GM19395 (cell line): ENCODE measurements at regions not wholly inside any gene's neighbourhood (a gene's known extent, or its start where the extent isn't known, plus 50 kb on each side); places are given as distances from the start of the nearest gene placed in this dataset.
A peak's percentile ranks its signal among the peaks of the same experiment; 100 is the strongest.
"Not testable (repeated sequence)": the region's sequence is repeated elsewhere in the genome, so short reads cannot be mapped to it uniquely, and the experiment has no call there.

Experiments used
- ATAC-seq: cut with Tn5 transposase; IDR thresholded peaks from one replicate; pipeline ENCODE4 v1.9.1; 2021; ENCODE audit warnings: mild to moderate bottlenecking, moderate library complexity; ENCODE audit not compliant: unreplicated experiment

DNA sequence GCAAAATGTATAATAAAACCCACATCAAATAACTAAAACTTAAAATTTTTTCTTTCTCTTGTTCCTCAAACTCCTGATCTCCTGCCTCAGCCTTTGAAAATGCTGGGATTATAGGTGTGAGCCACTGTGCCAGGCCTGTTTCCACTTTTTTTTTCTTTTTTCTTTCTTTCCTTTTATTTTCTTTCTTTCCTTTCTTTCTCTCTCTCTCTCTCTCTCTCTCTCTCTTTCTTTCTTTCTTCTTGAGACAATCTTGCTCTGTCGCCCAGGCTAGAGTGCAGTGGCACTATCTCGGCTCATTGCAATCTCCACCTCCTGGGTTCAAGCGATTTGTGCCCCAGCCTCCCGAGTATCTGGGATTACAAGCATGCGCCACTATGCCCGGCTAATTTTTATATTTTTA, 164.6 kb downstream of the OR2B2 start:
- ATAC-seq = no peak

DNA sequence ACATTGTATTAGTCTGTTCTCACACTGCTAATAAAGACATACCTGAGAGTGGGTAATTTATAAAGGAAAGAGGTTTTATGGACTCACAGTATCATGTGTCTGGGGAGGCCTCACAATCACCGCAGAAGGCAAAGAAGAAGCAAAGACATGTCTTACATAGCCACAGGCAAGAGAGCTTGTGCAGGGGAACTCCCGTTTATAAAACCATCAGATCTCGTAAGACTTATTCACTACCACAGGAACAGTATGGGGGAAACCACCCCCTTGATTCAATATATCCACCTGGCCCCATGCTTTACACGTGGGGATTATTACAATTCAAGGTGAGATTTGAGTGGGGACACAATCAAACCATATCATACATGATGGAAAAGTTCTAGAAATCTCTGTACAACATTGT, 165.3 kb downstream of the OR2B2 start:
- not testable (repeated sequence) for ATAC-seq

DNA sequence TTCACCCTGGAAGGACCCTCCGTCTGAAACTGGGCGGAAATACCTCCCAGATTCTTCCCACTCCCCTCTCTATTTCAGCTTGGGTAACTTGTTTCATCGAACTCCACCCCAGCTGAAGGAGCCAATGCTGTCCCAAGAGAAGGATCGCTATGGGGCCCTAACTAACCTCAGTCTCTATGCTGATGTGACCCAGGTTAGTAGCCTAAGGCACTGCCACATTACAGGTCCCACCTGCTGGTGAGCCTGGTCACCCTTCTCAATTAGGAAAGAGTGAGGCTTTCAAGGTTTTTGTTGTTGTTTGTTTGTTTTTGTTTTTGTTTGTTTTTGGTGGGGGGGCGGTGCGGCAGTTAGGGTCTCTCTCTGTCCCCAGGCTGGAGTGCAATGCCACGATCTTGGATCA, 168.4 kb downstream of the OR2B2 start:
- ATAC-seq = no peak

DNA sequence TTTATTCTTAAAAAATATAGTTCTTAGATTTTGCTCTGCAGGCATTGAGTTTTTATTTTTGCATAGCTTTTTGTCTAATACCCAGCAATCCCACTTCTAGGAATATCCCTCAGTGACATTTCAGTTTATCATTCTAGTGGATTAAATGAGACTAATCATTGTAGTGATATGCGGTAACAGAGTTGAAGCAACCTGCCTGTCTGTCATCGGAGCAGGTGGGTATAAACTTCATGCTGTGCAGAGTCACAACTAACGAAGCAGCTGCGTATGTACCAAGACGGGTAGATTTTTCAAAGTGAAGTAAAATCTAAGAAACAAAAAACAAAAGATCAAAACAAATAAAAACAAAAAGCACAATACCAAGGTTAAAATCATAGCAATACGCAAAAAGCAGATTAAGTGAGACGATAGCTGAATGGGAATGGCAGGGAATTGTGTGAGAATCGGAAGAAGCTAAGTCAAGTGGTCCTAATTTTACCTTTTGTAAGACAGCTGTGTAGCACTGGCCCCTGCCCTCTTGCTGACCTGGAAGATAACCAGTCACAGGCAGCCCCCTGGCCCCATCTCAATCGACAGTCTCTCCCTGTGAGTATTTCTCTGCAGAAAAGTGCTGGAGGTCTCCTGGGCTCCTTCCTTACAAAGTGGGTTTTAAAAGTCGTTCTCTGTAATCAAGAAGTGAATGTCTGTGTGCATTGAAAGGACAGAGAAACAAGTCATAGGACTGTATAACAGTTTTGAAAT, 169.2 kb downstream of the OR2B2 start:
- ATAC-seq = no peak

DNA sequence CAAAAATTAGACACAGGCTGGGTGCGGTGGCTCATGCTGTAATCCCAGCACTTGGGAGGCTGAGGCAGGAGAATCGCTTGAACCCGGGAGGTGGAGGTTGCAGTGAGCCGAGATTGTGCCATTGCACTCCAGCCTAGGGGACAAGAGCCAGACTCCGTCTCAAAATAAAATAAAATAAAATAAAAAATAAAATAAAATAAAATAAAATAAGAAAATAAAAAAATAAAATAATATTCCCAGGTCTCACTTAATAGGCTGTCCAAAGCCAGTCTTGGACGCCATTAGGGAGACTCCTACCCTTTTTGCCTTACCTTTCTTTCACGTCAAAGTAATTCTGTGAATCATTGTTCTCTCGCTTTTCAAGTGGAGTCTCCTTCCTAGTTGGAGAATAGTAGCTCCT, 172.3 kb downstream of the OR2B2 start:
- not testable (repeated sequence) for ATAC-seq

DNA sequence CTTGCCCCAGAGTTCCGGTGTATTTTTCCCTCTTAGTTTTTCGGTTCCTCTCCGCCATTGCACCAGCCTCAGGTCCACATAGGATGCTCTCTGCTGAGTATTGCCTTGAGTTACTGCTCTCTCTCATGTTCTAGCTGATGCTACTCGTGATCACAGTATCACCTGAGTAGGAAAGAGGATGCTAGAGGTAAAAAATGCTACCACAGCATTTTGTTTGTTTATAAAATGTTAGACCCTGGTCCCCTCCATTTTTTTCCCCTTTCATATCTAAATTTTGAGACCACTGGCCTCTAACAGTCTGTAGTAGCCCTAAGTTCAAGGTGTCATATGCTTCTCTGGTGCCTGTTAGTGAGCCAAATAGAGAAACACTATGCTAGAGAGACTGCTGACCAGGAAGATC, 175.5 kb downstream of the OR2B2 start:
- ATAC-seq = no peak

DNA sequence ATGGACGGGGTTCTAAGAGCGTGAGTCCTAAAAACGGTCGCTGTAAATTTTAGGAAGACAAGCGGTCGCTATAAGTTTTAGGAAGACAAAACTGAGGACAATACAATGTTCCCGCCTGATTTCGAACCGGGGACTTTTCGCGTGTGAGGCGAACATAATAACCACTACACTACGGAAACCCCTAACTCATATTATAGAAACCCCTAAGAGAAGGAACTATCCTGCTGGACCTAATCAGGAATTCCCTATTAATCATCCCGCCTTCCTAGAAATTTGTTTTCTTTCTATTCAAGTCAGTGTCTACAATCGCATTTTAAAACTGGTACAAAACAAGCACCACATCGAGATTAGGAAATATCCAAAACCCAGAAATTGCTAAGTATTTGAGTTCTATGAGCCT, 183.8 kb downstream of the OR2B2 start:
- no peak for ATAC-seq

DNA sequence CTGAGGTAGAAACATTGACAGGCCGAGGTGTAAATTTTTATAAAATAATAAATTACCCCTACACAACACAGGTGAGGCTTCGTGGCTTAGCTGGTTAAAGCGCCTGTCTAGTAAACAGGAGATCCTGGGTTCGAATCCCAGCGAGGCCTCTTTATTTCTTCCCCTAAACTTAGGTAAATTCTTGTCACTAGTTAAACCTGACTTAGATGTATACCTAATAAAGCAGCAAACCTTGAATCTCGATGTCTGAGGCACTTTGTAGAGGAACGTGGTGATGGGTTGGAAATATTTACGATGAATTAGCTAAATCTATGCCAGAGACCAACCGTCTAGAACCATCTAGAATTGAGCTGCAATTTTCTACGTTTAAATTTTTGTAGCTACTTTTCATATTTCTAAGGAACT, 185.6 kb downstream of the OR2B2 start:
- ATAC-seq = no peak

DNA sequence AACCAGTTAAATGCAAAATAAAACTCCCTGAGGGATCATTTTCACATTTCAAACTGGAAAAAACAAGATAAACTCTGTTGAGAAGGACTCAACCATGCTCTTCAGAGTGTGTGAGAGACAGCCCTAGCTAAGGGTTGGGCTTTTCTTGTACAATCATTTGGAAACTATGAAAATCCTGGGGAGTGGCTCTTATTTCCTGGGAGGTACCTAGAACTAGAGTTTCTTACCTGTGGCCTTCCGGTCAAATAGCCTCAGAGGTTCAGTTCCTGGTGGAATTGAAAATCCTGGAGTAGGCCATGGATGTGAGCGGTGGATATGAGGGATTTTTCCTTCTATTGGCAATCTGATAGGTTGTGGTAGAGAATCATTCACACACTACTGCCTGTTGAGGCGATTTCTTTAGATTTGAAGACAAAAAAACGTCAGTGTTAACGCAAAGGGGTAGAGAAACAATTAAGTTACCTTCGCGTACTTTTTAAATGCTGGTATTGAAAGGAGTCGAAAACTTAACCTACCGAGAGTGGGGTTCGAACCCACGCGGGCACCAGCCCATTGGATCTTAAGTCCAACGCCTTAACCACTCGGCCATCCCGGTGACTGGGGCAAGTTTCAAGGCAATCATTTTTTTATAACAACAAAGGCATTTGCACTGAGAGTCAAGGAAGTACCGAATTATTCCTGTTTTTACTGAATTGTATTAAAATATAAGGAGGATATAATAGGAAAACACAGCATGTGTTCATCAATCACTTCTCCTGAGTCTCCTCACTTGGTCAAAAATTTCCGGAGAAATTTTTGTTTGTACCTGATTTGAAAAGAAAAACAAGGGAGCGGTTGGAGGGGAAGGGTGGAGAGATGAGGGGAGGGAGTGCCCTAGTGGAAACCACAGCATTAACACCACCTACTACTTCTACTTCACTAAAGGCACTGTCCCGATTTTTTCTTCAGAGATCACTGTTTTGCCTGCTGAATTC, 191.3 kb downstream of the OR2B2 start:
- ATAC-seq = no peak

DNA sequence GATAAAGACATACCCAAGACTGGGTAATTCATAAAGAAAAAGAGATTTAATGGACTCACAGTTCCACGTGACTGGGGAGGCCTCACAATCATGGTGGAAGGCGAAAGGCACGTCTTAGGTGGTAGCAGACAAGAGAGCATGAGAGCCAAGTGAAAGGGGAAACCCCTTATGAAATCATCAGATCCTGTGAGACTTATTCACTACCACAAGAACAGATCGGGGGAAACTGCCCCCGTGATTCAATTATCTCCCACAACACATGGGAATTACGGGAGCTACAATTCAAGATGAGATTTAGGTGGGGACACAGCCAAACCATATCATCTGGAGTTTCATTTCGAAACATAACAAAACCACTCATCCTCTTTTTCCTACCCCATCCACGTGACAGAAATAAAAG, 193.2 kb downstream of the OR2B2 start:
- not testable (repeated sequence) for ATAC-seq

DNA sequence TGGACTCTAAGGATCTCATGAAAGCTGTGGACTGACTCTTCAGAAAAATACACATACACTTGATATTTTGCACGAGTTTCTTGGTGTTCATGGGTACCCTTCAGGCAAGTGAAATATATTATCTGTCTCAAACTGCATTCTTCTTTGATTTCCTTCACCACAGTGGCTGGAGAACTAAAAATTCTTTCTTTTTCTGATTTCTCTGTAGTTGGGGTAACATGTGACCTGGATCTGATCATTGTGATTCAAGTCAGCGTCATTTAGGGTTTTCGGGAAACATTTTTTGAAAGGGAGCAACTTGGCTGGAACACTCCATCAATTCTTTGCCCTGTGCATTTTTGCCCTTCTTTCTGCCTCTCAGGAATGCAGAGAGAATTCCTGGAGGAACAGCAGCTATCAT, 205.8 kb downstream of the OR2B2 start:
- no peak for ATAC-seq

DNA sequence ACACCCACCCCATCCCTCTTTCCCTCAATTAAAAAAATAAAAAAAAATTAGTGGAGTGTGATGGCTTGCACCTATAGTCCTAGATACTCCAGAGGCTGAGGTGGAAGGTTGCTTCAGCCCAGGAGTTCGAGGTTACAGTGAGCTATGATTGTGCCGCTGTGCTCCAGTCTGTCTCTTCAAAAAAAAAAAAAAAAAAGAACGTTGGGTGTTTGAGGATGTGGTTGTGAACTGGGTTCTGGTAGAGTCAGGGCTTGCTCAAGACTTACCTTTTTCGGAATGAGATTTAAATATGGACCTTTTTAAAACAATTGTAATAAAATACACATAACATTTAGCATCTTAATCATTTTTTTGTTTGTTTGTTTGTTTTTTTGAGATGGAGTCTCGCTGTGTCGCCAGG, 211.9 kb downstream of the OR2B2 start:
- no peak for ATAC-seq

DNA sequence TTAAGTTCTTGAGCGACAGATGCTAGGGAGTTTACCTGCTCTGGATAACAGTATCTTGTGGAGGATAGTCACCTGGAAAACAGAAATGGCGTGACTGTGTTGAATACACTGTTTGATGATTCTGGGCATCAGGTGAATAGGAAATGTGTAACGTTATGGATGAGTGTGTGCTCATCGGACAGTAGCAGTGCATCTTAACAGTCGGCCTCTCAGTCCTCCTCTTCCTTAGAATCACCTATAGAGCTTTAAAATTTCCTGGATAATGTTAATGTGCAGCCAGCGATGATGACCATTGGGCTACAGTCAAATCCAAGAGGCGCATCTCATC, 217.7 kb downstream of the OR2B2 start:
- ATAC-seq = no peak

DNA sequence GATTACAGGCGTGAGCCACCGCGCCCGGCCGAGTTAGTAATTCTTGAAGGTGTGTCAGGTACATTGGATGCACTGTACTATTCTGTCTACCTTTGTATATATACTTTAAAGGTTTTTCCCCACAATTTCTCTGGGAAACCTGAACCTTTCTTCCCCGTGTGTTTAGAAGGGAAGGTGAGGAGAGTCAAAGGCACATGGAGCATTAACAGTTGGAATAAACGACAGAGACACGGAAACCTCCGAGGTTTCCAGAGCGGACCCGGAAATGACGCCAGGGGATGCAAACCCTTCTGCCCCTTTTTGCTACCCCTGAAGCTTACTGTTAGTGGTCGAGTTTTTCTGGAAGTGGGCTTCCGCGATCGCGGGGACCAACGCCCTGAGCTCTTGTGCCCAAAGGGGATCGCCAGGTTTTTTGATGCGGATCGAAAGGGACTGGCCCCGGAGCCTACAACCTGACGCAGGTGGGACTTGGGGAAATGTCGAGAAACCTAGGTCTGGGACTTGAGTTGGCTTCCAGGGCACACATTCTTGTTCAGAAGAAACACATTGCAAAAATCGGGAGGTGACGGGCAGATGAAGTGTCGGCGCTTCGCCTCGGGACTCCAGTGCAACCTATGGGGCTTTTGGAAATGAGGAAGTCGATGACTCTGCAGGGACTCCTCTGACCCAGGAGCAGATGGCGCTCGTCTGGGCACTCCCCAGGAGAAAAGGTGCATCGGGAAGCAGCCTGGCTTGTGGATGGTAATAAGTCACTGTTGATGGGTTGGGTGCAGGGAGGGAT, 218.2 kb downstream of the OR2B2 start:
- ATAC-seq = no peak

DNA sequence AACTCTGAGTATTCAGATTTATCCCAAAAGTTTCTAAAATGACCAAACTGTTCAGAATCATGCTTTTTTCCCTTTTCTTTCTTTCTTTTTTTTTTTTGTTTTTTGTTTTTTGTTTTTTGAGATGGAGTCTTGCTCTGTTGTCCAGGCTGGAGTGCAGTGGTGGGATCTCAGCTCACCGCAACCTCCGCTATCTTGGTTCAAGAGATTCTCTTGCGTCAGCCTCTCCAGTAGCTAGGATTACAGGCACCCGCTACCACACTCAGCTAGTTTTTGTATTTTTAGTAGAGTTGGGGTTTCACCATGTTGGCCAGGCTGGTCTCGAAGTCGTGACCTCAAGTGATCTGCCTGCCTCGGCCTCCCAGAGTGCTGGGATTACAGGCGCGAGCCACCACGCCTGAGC, 219.2 kb upstream of the ZNF184 start:
- not testable (repeated sequence) for ATAC-seq

DNA sequence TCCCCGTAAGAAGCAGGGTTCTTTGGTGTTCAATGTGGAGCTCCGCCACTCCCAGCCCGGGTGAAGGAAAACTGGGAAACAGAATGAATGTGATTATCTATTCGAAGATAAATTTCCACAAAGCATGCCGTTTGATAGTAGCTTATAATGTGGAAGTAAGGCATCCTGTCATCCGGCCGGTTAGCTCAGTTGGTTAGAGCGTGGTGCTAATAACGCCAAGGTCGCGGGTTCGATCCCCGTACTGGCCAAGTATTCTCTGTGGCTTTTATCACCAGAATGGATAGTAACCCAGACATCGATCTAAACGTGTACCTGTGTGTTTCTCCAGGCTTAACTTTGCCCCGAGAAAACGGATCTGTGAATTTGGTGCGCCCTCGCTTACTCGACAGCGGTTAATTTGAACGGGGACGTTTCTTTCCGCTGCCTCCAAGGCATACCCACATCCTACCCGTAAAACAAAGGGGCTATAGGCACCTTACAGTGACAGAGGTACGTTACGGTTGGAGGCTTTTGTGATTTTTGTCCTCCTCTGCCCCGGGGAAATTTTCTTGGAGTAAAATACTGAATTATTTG, 215.2 kb upstream of the ZNF184 start:
- ATAC-seq = peak; percentile 64

DNA sequence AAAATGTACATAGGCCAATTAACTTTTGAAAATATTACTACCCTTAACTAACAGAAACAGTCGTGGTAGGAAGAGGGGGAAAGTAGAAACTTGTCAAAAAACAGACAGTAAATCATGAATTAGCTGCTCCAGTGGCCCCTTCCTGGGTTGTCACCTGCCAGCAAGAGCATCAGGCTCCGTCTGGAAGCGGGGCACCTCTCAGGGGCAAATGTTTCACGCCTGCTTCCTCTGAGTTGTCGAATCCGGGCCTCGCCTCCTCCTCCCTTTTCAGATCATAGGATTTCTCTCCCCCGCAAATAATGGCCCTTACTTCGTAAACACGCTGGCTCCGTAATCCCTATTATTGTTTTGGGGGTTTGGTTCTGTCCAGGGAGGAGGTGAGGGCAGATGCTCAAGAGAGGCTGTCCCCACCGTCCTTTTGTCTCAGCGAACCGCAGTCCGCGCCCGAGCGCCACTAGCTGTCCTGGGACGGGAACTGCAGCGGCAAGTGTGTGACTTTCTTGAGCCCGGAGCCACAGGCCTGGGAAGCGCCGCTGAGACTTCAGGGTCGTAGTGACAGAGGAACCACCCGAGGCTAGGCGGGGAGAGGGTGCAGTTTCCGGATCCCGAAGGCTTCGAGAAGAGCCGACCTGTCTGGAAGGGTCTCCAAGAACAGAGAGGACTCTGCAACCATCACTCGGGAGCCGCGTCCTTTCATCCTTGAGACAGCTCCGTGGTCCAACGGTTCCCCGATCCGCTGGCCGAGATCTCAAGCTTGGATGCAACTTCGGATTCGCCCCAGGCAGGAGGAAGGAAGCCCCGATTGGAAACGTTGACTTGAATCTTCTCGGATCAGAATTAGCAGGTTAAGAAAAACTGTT, 214.5 kb upstream of the ZNF184 start:
- ATAC-seq = peak; percentile 71

DNA sequence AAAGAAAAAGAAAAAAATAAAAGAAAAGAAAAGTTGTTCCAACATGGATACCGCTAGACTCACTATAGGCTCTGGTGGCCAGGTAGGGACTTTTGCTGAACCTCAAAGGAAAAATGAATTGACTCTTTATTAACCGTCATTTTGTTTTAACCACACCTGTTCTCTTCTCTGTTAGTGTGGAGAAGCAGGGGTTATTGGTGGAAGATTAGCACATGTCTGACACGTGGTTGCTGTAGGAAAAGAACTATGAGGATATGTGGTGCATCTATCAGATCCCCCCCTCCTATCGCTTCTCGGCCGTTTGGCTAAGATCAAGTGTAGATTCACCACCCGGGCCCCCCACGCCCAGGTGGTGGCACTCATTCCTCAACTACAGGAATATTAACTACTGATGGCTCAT, 212.4 kb upstream of the ZNF184 start:
- no peak for ATAC-seq

DNA sequence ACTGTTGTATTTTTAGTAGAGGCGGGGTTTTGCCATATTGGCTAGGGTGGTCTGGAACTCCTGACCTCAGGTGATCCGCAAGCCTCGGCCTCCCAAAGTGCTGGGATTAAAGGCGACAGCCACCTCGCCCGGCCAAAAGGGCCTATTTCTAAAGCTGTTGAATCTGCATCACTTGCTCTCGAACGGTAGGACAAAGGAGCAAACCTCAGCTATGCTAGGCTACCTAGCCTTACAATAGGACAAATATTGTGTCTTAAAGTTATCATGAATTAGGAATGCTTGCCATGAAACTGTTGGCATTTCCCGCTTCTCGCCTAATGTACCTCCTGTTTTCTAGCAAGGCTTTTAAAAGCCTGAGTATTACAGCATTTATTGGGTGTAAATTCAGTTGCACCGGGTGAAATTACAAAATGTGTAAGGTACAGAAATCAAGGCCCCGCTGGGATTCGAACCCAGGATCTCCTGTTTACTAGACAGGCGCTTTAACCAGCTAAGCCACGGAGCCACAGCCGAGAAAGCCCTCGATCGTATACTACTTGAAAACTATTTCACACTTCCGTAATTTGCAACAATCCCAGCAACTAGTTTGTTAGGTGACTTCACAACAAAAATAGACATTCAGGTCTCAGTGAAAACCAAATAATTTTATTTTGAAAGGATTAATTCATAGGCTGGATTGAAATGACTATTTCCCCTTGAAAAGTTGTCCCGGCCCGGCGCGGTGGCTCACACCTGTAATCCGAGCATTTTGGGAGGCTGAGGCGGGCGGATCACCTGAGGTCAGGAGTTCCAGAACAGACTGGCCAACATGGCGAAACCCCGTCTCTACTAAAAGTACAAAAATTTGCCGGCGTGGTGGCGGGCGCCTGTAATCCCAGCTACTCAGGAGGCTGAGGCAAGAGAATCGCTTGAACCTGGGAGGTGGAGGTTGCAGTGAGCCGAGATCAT, 211.6 kb upstream of the ZNF184 start:
- no peak for ATAC-seq
